ENCODE measurements at regions not wholly inside any gene's neighbourhood (a gene's known extent, or its start where the extent isn't known, plus 50 kb on each side); places are given as distances from the start of the nearest gene placed in this dataset.

DNA sequence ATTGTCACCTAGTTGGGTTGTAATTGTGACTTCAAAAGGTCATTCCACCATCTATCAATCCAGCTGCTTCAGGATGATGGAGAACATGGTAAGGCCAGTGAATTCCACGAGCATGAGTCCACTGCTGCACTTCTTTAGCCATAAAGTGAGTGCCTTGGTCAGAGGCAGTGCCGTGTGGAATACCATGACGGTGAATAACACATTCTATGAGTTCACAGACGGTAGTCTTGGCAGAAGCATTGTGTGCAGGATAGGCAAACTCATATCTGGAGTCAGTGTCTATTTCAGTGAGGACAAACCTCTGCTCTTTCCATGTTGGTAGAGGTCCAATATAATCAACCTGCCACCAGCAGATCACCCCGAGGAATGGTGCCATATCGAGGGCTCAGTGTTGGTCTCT, 650.9 kb downstream of the KCNJ2 start:
- TF ChIP-seq, protein P1, sequence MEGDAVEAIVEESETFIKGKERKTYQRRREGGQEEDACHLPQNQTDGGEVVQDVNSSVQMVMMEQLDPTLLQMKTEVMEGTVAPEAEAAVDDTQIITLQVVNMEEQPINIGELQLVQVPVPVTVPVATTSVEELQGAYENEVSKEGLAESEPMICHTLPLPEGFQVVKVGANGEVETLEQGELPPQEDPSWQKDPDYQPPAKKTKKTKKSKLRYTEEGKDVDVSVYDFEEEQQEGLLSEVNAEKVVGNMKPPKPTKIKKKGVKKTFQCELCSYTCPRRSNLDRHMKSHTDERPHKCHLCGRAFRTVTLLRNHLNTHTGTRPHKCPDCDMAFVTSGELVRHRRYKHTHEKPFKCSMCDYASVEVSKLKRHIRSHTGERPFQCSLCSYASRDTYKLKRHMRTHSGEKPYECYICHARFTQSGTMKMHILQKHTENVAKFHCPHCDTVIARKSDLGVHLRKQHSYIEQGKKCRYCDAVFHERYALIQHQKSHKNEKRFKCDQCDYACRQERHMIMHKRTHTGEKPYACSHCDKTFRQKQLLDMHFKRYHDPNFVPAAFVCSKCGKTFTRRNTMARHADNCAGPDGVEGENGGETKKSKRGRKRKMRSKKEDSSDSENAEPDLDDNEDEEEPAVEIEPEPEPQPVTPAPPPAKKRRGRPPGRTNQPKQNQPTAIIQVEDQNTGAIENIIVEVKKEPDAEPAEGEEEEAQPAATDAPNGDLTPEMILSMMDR (IDR thresholded peaks at IDR 0.05; ENCODE audit: control extremely low read depth in 1 of 3, insufficient read depth in 1 of 3, low read depth in 1 of 3, low read length in 3 of 3): no peak
- TF ChIP-seq USF2 (IDR thresholded peaks at IDR 0.05; ENCODE audit: low read length) (no peak), MAX (IDR thresholded peaks at IDR 0.05) (no peak), POLR2AphosphoS5 (IDR thresholded peaks at IDR 0.05; ENCODE audit: low read depth, low read length) (no peak), JUN (IDR thresholded peaks at IDR 0.05; ENCODE audit: low read depth, low read length) (no peak), SUZ12 (IDR thresholded peaks at IDR 0.05; ENCODE audit: low read length) (no peak)
